H9 (cell line): ENCODE measurements at regions not wholly inside any gene's neighbourhood (a gene's known extent, or its start where the extent isn't known, plus 50 kb on each side); places are given as distances from the start of the nearest gene placed in this dataset.

Source experiments
- DNase-seq: peaks from one replicate; pipeline ENCODE4 v3.0.0-alpha.2; 2017
- H2AFZ ChIP-seq: one replicate; pipeline ENCODE4 v1.6.1; 2013; ENCODE audit warnings: mild to moderate bottlenecking, low read length, control low read depth, moderate library complexity
- H2AK5ac ChIP-seq: 2 replicates; pipeline ENCODE4 v1.6.1; 2013; ENCODE audit warnings: low read length, control low read depth, mixed read lengths; ENCODE audit not compliant: insufficient read length
- H2BK120ac ChIP-seq: one replicate; pipeline ENCODE4 v1.6.1; 2013; ENCODE audit warnings: low read depth, mild to moderate bottlenecking, low read length, control low read depth, inconsistent platforms; ENCODE audit not compliant: poor library complexity, severe bottlenecking
- H2BK12ac ChIP-seq: 2 replicates; pipeline ENCODE4 v1.6.1; 2013; ENCODE audit warnings: low read length, control low read depth, mixed read lengths, low read depth; ENCODE audit not compliant: insufficient read length
- H2BK15ac ChIP-seq: 2 replicates; pipeline ENCODE4 v1.6.1; 2013; ENCODE audit warnings: low read depth, low read length, control low read depth
- H2BK20ac ChIP-seq: one replicate; pipeline ENCODE4 v1.6.1; 2013; ENCODE audit warnings: low read depth, mild to moderate bottlenecking, low read length, control low read depth, inconsistent platforms; ENCODE audit not compliant: poor library complexity, severe bottlenecking
- H2BK5ac ChIP-seq: 2 replicates; pipeline ENCODE4 v1.6.1; 2013; ENCODE audit warnings: low read length, control low read depth, mixed read lengths; ENCODE audit not compliant: insufficient read length
- H3K14ac ChIP-seq: 2 replicates; pipeline ENCODE4 v1.6.1; 2013; ENCODE audit warnings: low read length, control low read depth; ENCODE audit not compliant: insufficient read depth
- H3K18ac ChIP-seq: 2 replicates; pipeline ENCODE4 v1.6.1; 2013; ENCODE audit warnings: low read depth, mild to moderate bottlenecking, mixed read lengths, low read length, control low read depth; ENCODE audit not compliant: insufficient read length
- H3K23ac ChIP-seq: 2 replicates; pipeline ENCODE4 v1.6.1; 2013; ENCODE audit warnings: low read length, control low read depth, mixed read lengths, low read depth; ENCODE audit not compliant: insufficient read length
- H3K23me2 ChIP-seq: 2 replicates; pipeline ENCODE4 v1.6.1; 2013; ENCODE audit warnings: low read depth, mild to moderate bottlenecking, mixed read lengths, low read length, control low read depth; ENCODE audit not compliant: insufficient read length, poor library complexity, severe bottlenecking
- H3K27ac ChIP-seq: 2 replicates; pipeline ENCODE4 v1.5.1; 2013; ENCODE audit warnings: low read length, control low read depth, mixed read lengths, low read depth; ENCODE audit not compliant: insufficient read length
- H3K27me3 ChIP-seq: 2 replicates; pipeline ENCODE4 v1.6.1; 2013; ENCODE audit warnings: low read length, control low read depth, inconsistent platforms; ENCODE audit not compliant: insufficient read depth
- H3K4ac ChIP-seq: 2 replicates; pipeline ENCODE4 v1.6.1; 2013; ENCODE audit warnings: low read depth, mild to moderate bottlenecking, control low read depth, inconsistent platforms, low read length, moderate library complexity
- H3K4me1 ChIP-seq: 2 replicates; pipeline ENCODE4 v1.6.1; 2013; ENCODE audit warnings: low read length, control low read depth, inconsistent platforms; ENCODE audit not compliant: insufficient read depth
- H3K4me2 ChIP-seq: 2 replicates; pipeline ENCODE4 v1.6.1; 2013; ENCODE audit warnings: low read length, control low read depth, mixed read lengths; ENCODE audit not compliant: insufficient read length, insufficient read depth
- H3K56ac ChIP-seq: 2 replicates; pipeline ENCODE4 v1.6.1; 2013; ENCODE audit warnings: low read depth, mild to moderate bottlenecking, mixed read lengths, low read length, control low read depth; ENCODE audit not compliant: insufficient read length
- H3K79me1 ChIP-seq: 2 replicates; pipeline ENCODE4 v1.6.1; 2013; ENCODE audit warnings: low read depth, mild to moderate bottlenecking, moderate library complexity, low read length, control low read depth, inconsistent platforms; ENCODE audit not compliant: insufficient read depth, poor library complexity, severe bottlenecking
- H3K79me2 ChIP-seq: 2 replicates; pipeline ENCODE4 v1.6.1; 2013; ENCODE audit warnings: low read length, control low read depth, inconsistent platforms; ENCODE audit not compliant: insufficient read depth
- H3K9ac ChIP-seq: 2 replicates; pipeline ENCODE4 v1.6.1; 2013; ENCODE audit warnings: low read length, control low read depth, mixed read lengths; ENCODE audit not compliant: insufficient read length; ENCODE audit errors: extremely low read depth
- H3K9me3 ChIP-seq: one replicate; pipeline ENCODE4 v1.6.1; 2013; ENCODE audit warnings: low read depth, low read length, inconsistent platforms; ENCODE audit not compliant: control insufficient read depth
- H3T11ph ChIP-seq: one replicate; pipeline ENCODE4 v1.6.1; 2013; ENCODE audit warnings: mild to moderate bottlenecking, low read length, control low read depth, inconsistent platforms
- H4K20me1 ChIP-seq: one replicate; pipeline ENCODE4 v1.6.1; 2013; ENCODE audit not compliant: control insufficient read depth, insufficient read length, insufficient read depth
- H4K5ac ChIP-seq: 2 replicates; pipeline ENCODE4 v1.6.1; 2013; ENCODE audit warnings: low read depth, mild to moderate bottlenecking, mixed read lengths, low read length, control low read depth; ENCODE audit not compliant: insufficient read length
- H4K8ac ChIP-seq: replicated peaks from 2 replicates; pipeline ENCODE4 v1.6.1; 2013; ENCODE audit warnings: low read length, control low read depth, mixed read lengths, low read depth; ENCODE audit not compliant: insufficient read length
- H4K91ac ChIP-seq: 2 replicates; pipeline ENCODE4 v1.6.1; 2013; ENCODE audit warnings: low read depth, mild to moderate bottlenecking, moderate library complexity, mixed read lengths, low read length, control low read depth; ENCODE audit not compliant: insufficient read length
- H3K27ac Mint-ChIP-seq, 3 experiments: 2 replicates in 2 of 3; 3 replicates in 1 of 3; pipeline ENCODE4 v1.8.0; 2020 to 2021; ENCODE audit warnings: mixed read lengths in 3 of 3, mild to moderate bottlenecking in 1 of 3, moderate library complexity in 1 of 3
- H3K27me3 Mint-ChIP-seq: 2 replicates; pipeline ENCODE4 v1.8.0; 2021; ENCODE audit warnings: low read depth, mild to moderate bottlenecking, moderate library complexity, mixed read lengths
- H3K36me3 Mint-ChIP-seq, 3 experiments: 2 replicates in 2 of 3; 3 replicates in 1 of 3; pipeline ENCODE4 v1.8.0; 2020 to 2021; ENCODE audit warnings: low read depth in 3 of 3, mixed read lengths in 3 of 3; ENCODE audit not compliant: insufficient read depth in 1 of 3
- H3K4me1 Mint-ChIP-seq, 2 experiments: 2 replicates each; pipeline ENCODE4 v1.8.0; 2020; ENCODE audit warnings: mixed read lengths in 2 of 2
- H3K4me3 Mint-ChIP-seq, 2 experiments: 2 replicates in 1 of 2; 3 replicates in 1 of 2; pipeline ENCODE4 v1.8.0; 2020 to 2021; ENCODE audit warnings: mild to moderate bottlenecking in 2 of 2, mixed read lengths in 2 of 2, moderate library complexity in 1 of 2
- H3K9me3 Mint-ChIP-seq, 2 experiments: 2 replicates in 1 of 2; 3 replicates in 1 of 2; pipeline ENCODE4 v1.8.0; 2020; ENCODE audit warnings: mild to moderate bottlenecking in 2 of 2, mixed read lengths in 2 of 2, moderate library complexity in 1 of 2
- WGBS: extraction: QIAGEN DNeasy Blood & Tissue Kit; methylation state at CpG from one replicate; pipeline ENCODE4 v1.1.7; 2013; ENCODE audit warnings: missing lambda C conversion rate, low lambda C conversion rate, mixed read lengths; ENCODE audit not compliant: insufficient read length; ENCODE audit errors: extremely low coverage; 5-methylcytosine and 5-hydroxymethylcytosine counted together
- TF ChIP-seq, protein P1 (sequence below): fragments of 200-600 bp; sonication (generic); conservative IDR thresholded peaks from 3 replicates; pipeline ENCODE4 v1.8.0; 2021; ENCODE audit warnings: antibody characterized with exemption, mild to moderate bottlenecking

DNA sequence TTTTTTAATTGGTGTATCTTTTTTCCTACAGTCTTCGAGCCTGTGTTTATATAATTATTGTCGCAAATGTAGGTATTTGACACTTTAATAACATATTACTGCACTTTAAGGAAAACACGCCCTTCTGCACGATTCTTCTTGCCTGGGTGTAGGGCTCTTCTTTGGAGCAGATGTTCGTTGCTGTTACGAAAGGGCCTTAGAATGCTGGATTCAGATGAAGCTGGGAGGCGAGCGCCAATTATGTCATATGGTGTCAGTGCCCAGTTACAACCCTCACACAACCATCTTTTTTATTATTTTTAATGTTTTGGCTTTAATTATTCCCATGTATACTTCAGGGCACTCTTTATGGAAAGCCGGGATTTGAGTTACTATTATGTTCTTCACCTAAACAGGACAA, 553.0 kb downstream of the EBF1 start:
- no peak overlapping the region for H2BK15ac ChIP-seq

More for the DNA sequence above, 553.0 kb downstream of the EBF1 start:
- no peak overlapping the region for H3K27ac Mint-ChIP-seq
- Histone ChIP-seq H3K4ac (no peak overlapping the region), H3K27me3 (no peaks in the 10 kb centered on the region), H4K8ac (no peak overlapping the region), H3K14ac (no peak overlapping the region), H3K9me3 (no peaks in the 10 kb centered on the region), H2BK120ac (no peak overlapping the region), H3K18ac (no peak overlapping the region), H2BK12ac (no peak overlapping the region), H2BK20ac (no peak overlapping the region), H3K56ac (no peak overlapping the region), H2AK5ac (no peak overlapping the region), H2BK5ac (no peak overlapping the region), H3K9ac (no peak overlapping the region), H3K4me1 (no peaks in the 10 kb centered on the region), H4K91ac (no peak overlapping the region), H3K4me2 (no peak overlapping the region), H3K27ac (no peak overlapping the region), H4K20me1 (no peaks in the 10 kb centered on the region), H3K23ac (no peak overlapping the region), H3K23me2 (no peaks in the 10 kb centered on the region), H3K79me2 (no peaks in the 10 kb centered on the region), H3T11ph (no peak overlapping the region), H2AFZ (no peak overlapping the region), H3K79me1 (no peaks in the 10 kb centered on the region), H4K5ac (no peak overlapping the region)
- no peaks in the 10 kb centered on the region for H3K27me3 Mint-ChIP-seq
- H3K4me3 Mint-ChIP-seq, result no peak overlapping the region
- H3K36me3 Mint-ChIP-seq, result peaks cover 0 to 6% (median 0%) of the 10 kb centered on the region in 3 experiments; a peak in 4 of 7 replicates
- no peaks in the 10 kb centered on the region for H3K4me1 Mint-ChIP-seq
- DNase-seq, result no peak
- peaks cover 14 to 15% of the 10 kb centered on the region in 2 experiments for H3K9me3 Mint-ChIP-seq
- TF ChIP-seq, protein P1, sequence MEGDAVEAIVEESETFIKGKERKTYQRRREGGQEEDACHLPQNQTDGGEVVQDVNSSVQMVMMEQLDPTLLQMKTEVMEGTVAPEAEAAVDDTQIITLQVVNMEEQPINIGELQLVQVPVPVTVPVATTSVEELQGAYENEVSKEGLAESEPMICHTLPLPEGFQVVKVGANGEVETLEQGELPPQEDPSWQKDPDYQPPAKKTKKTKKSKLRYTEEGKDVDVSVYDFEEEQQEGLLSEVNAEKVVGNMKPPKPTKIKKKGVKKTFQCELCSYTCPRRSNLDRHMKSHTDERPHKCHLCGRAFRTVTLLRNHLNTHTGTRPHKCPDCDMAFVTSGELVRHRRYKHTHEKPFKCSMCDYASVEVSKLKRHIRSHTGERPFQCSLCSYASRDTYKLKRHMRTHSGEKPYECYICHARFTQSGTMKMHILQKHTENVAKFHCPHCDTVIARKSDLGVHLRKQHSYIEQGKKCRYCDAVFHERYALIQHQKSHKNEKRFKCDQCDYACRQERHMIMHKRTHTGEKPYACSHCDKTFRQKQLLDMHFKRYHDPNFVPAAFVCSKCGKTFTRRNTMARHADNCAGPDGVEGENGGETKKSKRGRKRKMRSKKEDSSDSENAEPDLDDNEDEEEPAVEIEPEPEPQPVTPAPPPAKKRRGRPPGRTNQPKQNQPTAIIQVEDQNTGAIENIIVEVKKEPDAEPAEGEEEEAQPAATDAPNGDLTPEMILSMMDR, result no peak
- no CpG with 5 or more reads among the region's 9 CpGs for WGBS
